IPS-NIHi7 (cell line): ENCODE measurements at regions not wholly inside any gene's neighbourhood (a gene's known extent, or its start where the extent isn't known, plus 50 kb on each side); places are given as distances from the start of the nearest gene placed in this dataset.
A peak's percentile ranks its signal among the peaks of the same experiment; 100 is the strongest.
"Not testable (repeated sequence)": the region's sequence is repeated elsewhere in the genome, so short reads cannot be mapped to it uniquely, and the experiment has no call there.

Experiments used
- DNase-seq: peaks from one replicate; pipeline ENCODE4 v3.0.0; 2012; ENCODE audit warnings: mixed read lengths; ENCODE audit errors: extremely low spot score

DNA sequence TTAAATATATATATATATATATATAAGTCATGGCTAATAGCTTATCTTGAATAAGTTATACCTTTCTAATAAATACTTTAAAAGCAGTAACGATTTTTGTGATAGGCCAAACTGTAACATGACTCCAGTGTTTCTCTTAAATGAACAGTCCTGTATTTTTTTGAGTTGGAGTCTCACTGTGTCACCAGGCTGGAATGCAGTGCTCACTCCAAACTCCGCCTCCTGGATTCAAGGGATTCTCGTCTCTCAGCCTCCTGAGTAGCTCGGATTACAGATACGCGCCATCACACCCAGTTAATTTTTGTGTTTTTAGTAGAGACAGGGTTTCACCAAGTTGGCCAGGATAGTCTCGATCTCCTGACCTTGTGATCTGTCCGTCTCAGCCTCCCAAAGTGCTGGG lies 814.2 kb upstream of the SLITRK5 start:
- DNase-seq, result no peak

DNA sequence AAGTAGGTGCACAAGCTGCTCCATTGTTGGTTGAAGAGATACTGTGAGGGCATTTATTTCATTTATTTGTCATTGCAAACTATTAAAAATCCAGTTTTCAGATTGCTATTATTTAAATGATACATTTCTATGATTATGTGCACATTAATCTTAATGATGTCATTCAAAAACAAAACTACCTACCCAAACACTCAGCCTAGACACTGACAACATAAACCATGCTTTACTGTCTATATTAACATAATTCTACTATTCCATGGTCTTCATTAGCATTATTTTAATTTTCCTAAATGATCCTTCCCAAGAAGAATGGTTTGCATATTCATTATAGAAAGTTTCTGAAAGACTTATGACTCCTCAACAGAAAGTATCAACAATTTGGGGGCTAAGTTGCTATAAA lies 813.0 kb upstream of the SLITRK5 start:
- DNase-seq, result no peak

GRCh38 chr13:86862137-86862536 lies 809.0 kb upstream of the SLITRK5 start:
- no peak for DNase-seq

- no peak for DNase-seq
Observed at GRCh38 chr13:86864376-86864775, 806.8 kb upstream of the SLITRK5 start.

- DNase-seq, result no peak
Observed at GRCh38 chr13:86870444-86870843, 800.7 kb upstream of the SLITRK5 start.

DNA sequence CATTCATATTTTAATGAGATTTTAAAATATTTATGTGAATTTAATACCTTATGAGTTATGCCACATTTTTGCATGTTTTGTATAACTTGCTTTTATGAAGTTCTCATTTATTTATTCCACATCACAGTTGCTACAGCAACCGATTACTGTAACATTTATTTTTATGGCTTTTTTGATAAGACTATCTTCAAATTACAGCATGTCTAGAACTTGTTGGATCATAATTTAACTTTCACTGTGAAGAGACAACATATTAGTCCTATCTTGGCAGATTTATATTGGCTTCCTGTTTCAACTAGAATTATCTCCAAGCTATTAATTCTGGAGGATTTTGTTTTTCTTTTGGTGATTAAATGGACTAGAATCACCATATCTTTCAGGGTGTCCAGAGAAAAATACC lies 793.7 kb upstream of the SLITRK5 start:
- DNase-seq, result no peak

DNA sequence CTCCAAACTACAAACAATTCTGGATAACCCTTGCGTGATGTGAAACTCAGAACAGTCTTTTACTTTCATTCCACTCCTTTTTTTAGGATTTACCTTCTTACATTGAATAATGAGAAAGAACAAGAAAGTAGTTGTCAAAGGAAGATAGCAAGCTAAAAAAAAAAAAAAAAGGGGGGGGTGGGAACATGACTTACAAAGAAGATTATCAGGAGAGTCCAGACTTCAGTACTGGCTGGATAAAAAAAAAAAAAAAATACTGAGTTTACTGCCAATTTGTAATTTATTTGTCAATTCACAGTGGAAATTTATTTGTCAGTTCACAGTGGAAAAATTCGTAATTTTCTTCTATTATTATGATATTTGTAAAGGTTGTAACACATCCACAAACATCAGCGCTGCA lies 792.4 kb upstream of the SLITRK5 start:
- DNase-seq, result no peak

GRCh38 chr13:86881390-86881789 lies 789.8 kb upstream of the SLITRK5 start:
- peak; percentile 35 for DNase-seq

- peak; percentile 25 for DNase-seq
Observed at GRCh38 chr13:86882107-86882506, 789.1 kb upstream of the SLITRK5 start.

GRCh38 chr13:86882835-86883234 lies 788.3 kb upstream of the SLITRK5 start:
- no peak for DNase-seq

DNA sequence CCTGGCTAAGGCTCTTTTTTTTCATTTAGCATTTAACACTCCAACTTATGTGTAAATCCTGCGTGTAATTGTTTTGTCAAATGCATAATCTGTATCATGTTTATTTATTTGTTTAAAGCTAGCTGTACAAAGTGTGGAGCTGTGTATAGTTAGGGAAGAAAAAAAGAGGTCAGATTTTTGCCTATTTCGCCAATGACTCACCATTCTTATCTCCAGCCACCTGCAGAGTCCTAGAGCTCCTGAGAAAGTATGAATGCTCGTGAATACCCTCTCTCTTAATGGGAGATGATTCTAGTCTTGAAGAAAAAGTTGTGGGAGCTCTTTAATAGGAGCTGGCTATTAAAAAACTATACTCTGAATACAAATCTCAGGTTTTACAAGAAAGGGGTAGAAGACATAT lies 778.8 kb upstream of the SLITRK5 start:
- DNase-seq, result no peak

- DNase-seq, result no peak
Observed at GRCh38 chr13:86900906-86901305, 770.3 kb upstream of the SLITRK5 start.

- DNase-seq, result no peak
Observed at GRCh38 chr13:86906127-86906874, 764.9 kb upstream of the SLITRK5 start.

DNA sequence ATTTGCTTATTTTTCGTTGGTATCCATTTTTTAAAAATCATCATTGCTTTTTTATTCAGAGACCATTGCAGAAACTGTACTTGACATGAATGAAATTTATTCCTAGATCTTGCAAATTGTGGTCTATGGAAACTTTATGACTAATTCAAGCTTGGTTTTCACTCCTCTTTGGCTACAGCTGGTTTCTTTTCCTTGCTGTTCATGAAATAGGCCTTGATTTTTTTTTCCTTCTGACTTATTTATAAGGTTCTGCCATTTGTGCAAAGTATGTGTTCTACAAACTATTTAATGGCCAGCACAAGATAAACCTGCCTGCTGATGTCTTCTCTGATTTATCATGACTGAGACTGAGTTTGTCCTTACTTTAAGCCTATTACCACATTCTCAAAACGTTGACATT lies 764.0 kb upstream of the SLITRK5 start:
- DNase-seq, result no peak

- DNase-seq, result no peak
Observed at GRCh38 chr13:86909318-86909717, 761.9 kb upstream of the SLITRK5 start.

DNA sequence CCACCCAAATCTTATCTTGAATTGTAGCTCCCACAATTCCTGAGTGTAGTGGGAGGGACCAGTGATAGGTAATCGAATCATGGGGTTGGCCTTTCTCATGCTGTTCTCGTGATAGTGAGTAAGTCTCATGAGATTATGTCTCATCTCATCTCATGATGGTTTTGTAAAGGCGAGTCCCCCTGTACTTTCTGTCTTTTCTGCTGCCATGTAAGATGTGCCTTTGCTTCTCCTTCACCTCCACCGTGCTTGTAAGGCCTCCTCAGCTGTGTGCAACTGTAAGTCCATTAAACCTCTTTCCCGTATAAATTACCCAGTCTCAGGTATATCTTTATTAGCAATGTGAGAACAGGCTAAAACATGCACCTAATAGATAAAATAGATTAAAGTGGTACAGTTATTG lies 756.4 kb upstream of the SLITRK5 start:
- no peak for DNase-seq

GRCh38 chr13:86917438-86917837 lies 753.7 kb upstream of the SLITRK5 start:
- not testable (repeated sequence) for DNase-seq

GRCh38 chr13:86918682-86919081 lies 752.5 kb upstream of the SLITRK5 start:
- DNase-seq, result no peak

GRCh38 chr13:86920961-86921360 lies 750.2 kb upstream of the SLITRK5 start:
- DNase-seq, result no peak

DNA sequence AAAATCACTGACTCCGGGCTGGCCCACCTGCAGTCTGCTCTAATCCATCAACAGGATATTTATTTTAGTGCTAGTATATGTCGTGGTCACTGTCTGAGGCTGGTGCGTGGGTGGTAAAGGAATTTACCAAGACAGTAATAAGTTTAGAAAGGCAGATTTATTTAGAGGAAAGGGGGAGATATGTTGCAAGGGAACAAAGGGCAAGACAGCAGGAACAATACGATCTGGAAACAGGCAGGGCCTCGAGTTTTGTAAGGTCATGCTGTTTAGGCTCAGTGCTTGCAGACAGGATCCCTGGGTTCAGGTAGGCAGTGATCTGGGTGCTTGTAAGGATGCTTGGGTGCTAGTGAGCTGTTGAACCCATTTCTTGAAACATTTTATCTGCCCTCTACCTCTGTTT lies 748.2 kb upstream of the SLITRK5 start:
- DNase-seq, result no peak

GRCh38 chr13:86926916-86927315 lies 744.3 kb upstream of the SLITRK5 start:
- not testable (repeated sequence) for DNase-seq

GRCh38 chr13:86932776-86933334 lies 738.3 kb upstream of the SLITRK5 start:
- peak; percentile 48 for DNase-seq

- DNase-seq, result peak; percentile 13
Observed at GRCh38 chr13:86933676-86934075, 737.5 kb upstream of the SLITRK5 start.

- DNase-seq, result no peak
Observed at GRCh38 chr13:86937316-86937715, 733.9 kb upstream of the SLITRK5 start.
